ENCODE measurements at regions not wholly inside any gene's neighbourhood (a gene's known extent, or its start where the extent isn't known, plus 50 kb on each side); places are given as distances from the start of the nearest gene placed in this dataset.

GRCh38 chr5:96242571-96242970, 190.5 kb downstream of the PCSK1 start:
- Histone ChIP-seq H3K9me3 (ENCODE audit: low read depth, low read length, poor library complexity, severe bottlenecking) (no peaks in the 10 kb centered on the region), H3K27ac (ENCODE audit: low read depth, low read length, poor library complexity, severe bottlenecking) (no peak overlapping the region), H3K4me1 (ENCODE audit: insufficient read depth, low read length, poor library complexity, severe bottlenecking) (no peaks in the 10 kb centered on the region), H3K4me3 (ENCODE audit: low read depth, low read length, poor library complexity, severe bottlenecking) (no peak overlapping the region), H3K36me3 (ENCODE audit: insufficient read depth, low read length, poor library complexity, severe bottlenecking) (no peaks in the 10 kb centered on the region), H3K27me3 (replicated peaks; ENCODE audit: insufficient read depth, low read depth, low read length, poor library complexity) (no peaks in the 10 kb centered on the region)
- intact Hi-C loops (cut with micrococcal nuclease; ENCODE audit: unreplicated experiment), result no loop called here
- BruUV-seq (replicated peaks), result no TSS peak
- no peak for TF ChIP-seq CTCF (conservative IDR thresholded peaks at IDR 0.05; ENCODE audit: low read depth, low read length)
- TF ChIP-seq EZH2 (IDR thresholded peaks at IDR 0.05; ENCODE audit: borderline replicate concordance, low read depth, low read length, poor library complexity, severe bottlenecking), result no peak
- ChIA-PET POLR2A (ENCODE audit: low non-redundant PET) (no interaction called here), CTCF (no interaction called here)
- no peak for DNase-seq (ENCODE audit: low spot score)

DNA sequence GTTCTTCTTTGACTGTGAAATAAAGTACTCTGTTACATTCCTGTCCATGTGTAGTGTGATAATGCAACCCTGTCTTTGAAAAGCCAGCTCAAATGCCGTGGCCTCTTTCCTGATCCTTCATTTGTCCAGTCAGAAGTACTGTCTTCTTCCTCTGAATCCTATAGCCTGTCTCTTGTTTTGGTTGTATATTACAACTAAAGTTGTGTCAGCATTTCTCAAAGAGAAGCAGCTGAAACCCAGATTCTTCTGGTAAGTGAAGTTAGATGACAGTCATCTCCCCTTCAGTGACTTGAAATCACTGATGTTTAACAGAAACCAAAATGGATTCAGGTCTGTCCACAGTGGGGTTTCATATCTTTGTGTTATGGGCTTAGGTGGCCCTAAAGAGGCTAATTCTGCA, 196.2 kb downstream of the PCSK1 start:
- DNase-seq (ENCODE audit: low spot score), result no peak

GRCh38 chr5:96236051-96236450, 197.0 kb downstream of the PCSK1 start:
- H3K4me1 ChIP-seq (ENCODE audit: insufficient read depth, low read length, poor library complexity, severe bottlenecking), result no peaks in the 10 kb centered on the region
- H3K4me3 ChIP-seq (ENCODE audit: low read depth, low read length, poor library complexity, severe bottlenecking), result no peak overlapping the region
- H3K36me3 ChIP-seq (ENCODE audit: insufficient read depth, low read length, poor library complexity, severe bottlenecking), result no peaks in the 10 kb centered on the region
- no TSS peak for BruUV-seq (replicated peaks)
- ChIA-PET POLR2A (ENCODE audit: low non-redundant PET) (no interaction called here), CTCF (no interaction called here)
- no peaks in the 10 kb centered on the region for H3K9me3 ChIP-seq (ENCODE audit: low read depth, low read length, poor library complexity, severe bottlenecking)
- intact Hi-C loops (cut with micrococcal nuclease; ENCODE audit: unreplicated experiment), result no loop called here
- TF ChIP-seq EZH2 (IDR thresholded peaks at IDR 0.05; ENCODE audit: borderline replicate concordance, low read depth, low read length, poor library complexity, severe bottlenecking) (no peak), CTCF (conservative IDR thresholded peaks at IDR 0.05; ENCODE audit: low read depth, low read length) (no peak)
- no peak for DNase-seq (ENCODE audit: low spot score)
- H3K27ac ChIP-seq (ENCODE audit: low read depth, low read length, poor library complexity, severe bottlenecking), result no peak overlapping the region
- no peaks in the 10 kb centered on the region for H3K27me3 ChIP-seq (replicated peaks; ENCODE audit: insufficient read depth, low read depth, low read length, poor library complexity)

More for the DNA sequence above, 196.2 kb downstream of the PCSK1 start:
- intact Hi-C loops (cut with micrococcal nuclease; ENCODE audit: unreplicated experiment), result no loop called here
- H3K4me1 ChIP-seq (ENCODE audit: insufficient read depth, low read length, poor library complexity, severe bottlenecking), result no peaks in the 10 kb centered on the region
- H3K27me3 ChIP-seq (replicated peaks; ENCODE audit: insufficient read depth, low read depth, low read length, poor library complexity), result no peaks in the 10 kb centered on the region
- ChIA-PET CTCF (no interaction called here), POLR2A (ENCODE audit: low non-redundant PET) (no interaction called here)
- no peak overlapping the region for H3K4me3 ChIP-seq (ENCODE audit: low read depth, low read length, poor library complexity, severe bottlenecking)
- TF ChIP-seq EZH2 (IDR thresholded peaks at IDR 0.05; ENCODE audit: borderline replicate concordance, low read depth, low read length, poor library complexity, severe bottlenecking), result no peak
- no peaks in the 10 kb centered on the region for H3K9me3 ChIP-seq (ENCODE audit: low read depth, low read length, poor library complexity, severe bottlenecking)
- no TSS peak for BruUV-seq (replicated peaks)
- no peak overlapping the region for H3K27ac ChIP-seq (ENCODE audit: low read depth, low read length, poor library complexity, severe bottlenecking)
- H3K36me3 ChIP-seq (ENCODE audit: insufficient read depth, low read length, poor library complexity, severe bottlenecking), result no peaks in the 10 kb centered on the region
